ENCODE measurements at regions not wholly inside any gene's neighbourhood (a gene's known extent, or its start where the extent isn't known, plus 50 kb on each side); places are given as distances from the start of the nearest gene placed in this dataset.

DNA sequence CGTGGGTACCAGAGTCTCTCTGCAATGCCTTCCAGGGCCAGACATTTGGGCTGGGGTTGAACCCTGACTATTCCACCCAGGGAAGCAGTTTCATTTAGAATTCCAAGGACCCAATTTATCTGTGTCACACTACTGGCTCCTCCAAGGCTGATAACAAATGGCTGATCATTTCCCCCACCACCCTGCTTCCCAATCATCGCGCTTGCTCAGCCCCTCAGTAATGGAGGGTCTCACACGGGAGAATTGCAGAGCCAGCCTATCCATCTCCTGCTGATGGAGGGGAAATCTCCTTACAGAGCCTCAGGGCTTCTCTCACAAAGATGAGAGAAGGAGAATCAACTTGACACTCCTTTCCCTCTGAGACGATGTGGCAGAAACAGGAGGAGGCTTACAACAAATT, 78.4 kb upstream of the WSCD2 start:
- no peak for TF ChIP-seq CTCF (IDR thresholded peaks at IDR 0.05; ENCODE audit: low read depth, low read length, missing control alignments)
- DNase-seq (ENCODE audit: low read depth) = no peak
- no peak overlapping the region for H3K4me3 ChIP-seq (ENCODE audit: low read depth, low read length)

DNA sequence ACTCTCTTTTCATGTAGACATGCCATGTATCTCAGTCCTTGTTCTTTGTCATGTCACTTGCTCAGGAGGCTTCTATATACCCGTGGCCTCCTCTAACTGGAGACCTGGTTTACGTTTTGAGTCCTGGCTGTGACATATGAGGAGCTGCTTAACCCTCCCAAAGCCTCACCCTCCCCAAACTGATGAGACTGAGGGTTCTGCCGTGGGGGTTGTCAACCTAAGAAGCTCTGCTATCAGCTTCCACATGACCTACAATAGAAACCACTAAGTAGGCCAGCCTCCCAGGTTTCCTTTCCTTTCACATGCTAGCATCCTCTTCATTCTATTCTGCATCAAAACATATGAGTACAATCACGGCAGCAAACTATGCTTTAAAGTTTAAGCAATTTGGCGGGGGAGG, 76.8 kb upstream of the WSCD2 start:
- TF ChIP-seq CTCF (IDR thresholded peaks at IDR 0.05; ENCODE audit: low read depth, low read length, missing control alignments) = no peak
- H3K4me3 ChIP-seq (ENCODE audit: low read depth, low read length) = no peak overlapping the region

DNA sequence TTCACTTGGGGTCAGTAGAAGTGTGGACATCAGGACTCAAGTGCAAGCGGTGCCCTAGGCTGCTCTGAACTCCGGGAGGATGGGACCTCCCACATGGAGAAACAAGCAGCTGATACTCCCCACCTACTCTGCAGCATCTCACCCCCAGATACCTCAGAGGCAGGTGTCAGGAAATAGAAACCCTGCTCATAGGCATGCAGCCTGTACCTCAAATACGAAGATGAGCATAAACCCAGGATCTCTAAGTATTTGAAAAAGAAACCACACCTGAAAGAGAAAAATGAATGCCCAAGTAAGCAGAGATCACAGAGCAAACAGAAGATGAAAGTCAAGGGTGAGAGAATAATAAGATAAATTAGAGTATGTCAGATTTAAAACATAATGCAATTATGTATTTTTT, 75.6 kb upstream of the WSCD2 start:
- H3K4me3 ChIP-seq (ENCODE audit: low read depth, low read length) = no peak overlapping the region
- DNase-seq (ENCODE audit: low read depth) = no peak
- no peak for TF ChIP-seq CTCF (IDR thresholded peaks at IDR 0.05; ENCODE audit: low read depth, low read length, missing control alignments)

More for the DNA sequence above, 76.8 kb upstream of the WSCD2 start:
- DNase-seq (ENCODE audit: low read depth) = no peak

DNA sequence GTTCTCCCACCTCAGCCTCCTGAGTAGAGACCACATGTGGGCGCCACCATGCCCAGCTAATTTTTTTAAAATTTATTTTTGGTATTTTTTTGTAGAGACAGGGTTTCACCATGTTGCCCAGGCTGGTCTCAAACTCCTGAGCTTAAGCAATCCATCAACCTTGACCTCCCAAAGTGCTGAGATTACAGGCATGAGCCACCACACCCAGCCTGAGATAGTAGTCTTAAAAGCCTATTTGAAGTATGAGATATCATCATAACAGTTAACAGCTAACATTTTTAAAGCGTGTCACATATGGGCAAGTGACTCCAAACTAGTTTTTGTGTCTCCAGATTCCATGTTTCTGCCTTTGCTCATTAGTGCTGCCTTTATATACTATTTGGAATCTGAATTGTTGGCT, 74.6 kb upstream of the WSCD2 start:
- DNase-seq (ENCODE audit: low read depth) = no peak
- no peak overlapping the region for H3K4me3 ChIP-seq (ENCODE audit: low read depth, low read length)
- no peak for TF ChIP-seq CTCF (IDR thresholded peaks at IDR 0.05; ENCODE audit: low read depth, low read length, missing control alignments)

DNA sequence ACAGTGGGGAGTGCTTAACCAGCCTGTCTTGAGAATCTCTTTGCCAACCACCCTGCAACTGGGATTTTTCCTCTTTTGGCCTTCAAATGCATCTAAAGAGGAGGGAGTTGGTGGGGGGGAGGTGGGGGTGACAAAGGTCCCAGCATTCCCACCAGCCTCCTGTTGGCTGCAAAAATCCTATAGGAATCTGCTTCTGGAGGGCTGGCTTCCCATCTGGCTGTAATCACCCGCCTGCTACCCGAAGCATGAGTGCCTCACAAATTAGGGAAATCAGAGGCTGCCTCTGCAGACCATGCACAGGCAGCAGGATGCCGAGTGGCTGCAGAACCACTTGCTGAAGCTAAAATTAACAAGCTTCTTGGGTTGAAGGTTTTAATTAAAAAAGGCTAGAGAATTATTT, 73.9 kb upstream of the WSCD2 start:
- no peak for TF ChIP-seq CTCF (IDR thresholded peaks at IDR 0.05; ENCODE audit: low read depth, low read length, missing control alignments)
- no peak overlapping the region for H3K4me3 ChIP-seq (ENCODE audit: low read depth, low read length)
- no peak for DNase-seq (ENCODE audit: low read depth)

DNA sequence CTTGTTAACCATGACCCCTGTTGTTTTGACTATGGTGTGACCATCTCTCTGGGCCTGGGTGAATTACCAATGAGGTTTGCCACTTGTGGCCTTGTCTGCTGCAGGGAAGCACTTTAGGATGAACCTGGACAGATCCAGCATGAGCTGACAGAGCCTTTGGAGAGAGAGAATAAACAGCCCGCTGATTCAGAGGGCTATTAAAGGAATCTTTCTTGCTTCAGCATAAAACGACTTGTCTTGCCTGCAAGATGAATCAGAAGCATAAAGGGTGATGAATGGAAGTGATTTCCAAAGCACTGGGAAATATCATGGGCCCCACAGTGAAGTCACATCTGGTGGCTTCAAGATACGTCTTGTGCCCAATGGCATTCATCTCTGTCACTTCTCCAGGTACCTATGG, 69.0 kb upstream of the WSCD2 start:
- TF ChIP-seq CTCF (IDR thresholded peaks at IDR 0.05; ENCODE audit: low read depth, low read length, missing control alignments) = no peak
- H3K4me3 ChIP-seq (ENCODE audit: low read depth, low read length) = no peak overlapping the region
- no peak for DNase-seq (ENCODE audit: low read depth)

GRCh38 chr12:108060903-108061302, 68.2 kb upstream of the WSCD2 start:
- TF ChIP-seq CTCF (IDR thresholded peaks at IDR 0.05; ENCODE audit: low read depth, low read length, missing control alignments) = no peak
- no peak for DNase-seq (ENCODE audit: low read depth)
- no peak overlapping the region for H3K4me3 ChIP-seq (ENCODE audit: low read depth, low read length)

All from GM12864 (cell line).